ENCODE measurements at regions not wholly inside any gene's neighbourhood (a gene's known extent, or its start where the extent isn't known, plus 50 kb on each side); places are given as distances from the start of the nearest gene placed in this dataset.

- H3K4me1 ChIP-seq (ENCODE audit: insufficient read depth, low read length, poor library complexity, severe bottlenecking) = peaks cover 20% of the 10 kb centered on the region
- H4K20me1 ChIP-seq (ENCODE audit: insufficient read depth, low read length, poor library complexity, severe bottlenecking) = no peaks in the 10 kb centered on the region
- no peaks in the 10 kb centered on the region for H3K27me3 ChIP-seq (ENCODE audit: insufficient read depth, low read length, poor library complexity, severe bottlenecking)
- no peaks in the 10 kb centered on the region for H3K9me2 ChIP-seq (replicated peaks; ENCODE audit: low read depth, low read length)
- no peak overlapping the region for H3K4me3 ChIP-seq (ENCODE audit: low read length, poor library complexity, severe bottlenecking)
- no peak overlapping the region for H2AFZ ChIP-seq (ENCODE audit: low read length)
- peak overlapping the region; percentile 46 for H3K4me2 ChIP-seq (ENCODE audit: low read depth, low read length, poor library complexity, severe bottlenecking)
- H3F3A ChIP-seq (ENCODE audit: low read depth) = no peaks in the 10 kb centered on the region
- H3K9me3 ChIP-seq (ENCODE audit: insufficient read depth, low read depth, low read length) = no peaks in the 10 kb centered on the region
- H3K9ac ChIP-seq (ENCODE audit: low read depth, low read length, poor library complexity, severe bottlenecking) = no peak overlapping the region
- no peaks in the 10 kb centered on the region for H3K36me3 ChIP-seq (ENCODE audit: insufficient read depth, low read length)
- H3K79me2 ChIP-seq (ENCODE audit: insufficient read depth, low read length) = no peaks in the 10 kb centered on the region
- TF ChIP-seq EZH2phosphoT487 (IDR thresholded peaks at IDR 0.05; ENCODE audit: borderline replicate concordance) (no peak), CTCF (conservative IDR thresholded peaks at IDR 0.05; ENCODE audit: low read length) (no peak)
Measured at GRCh38 chr1:230506451-230506850, 80.3 kb upstream of the PGBD5 start.

GRCh38 chr1:230504310-230504709 is 78.2 kb upstream of the PGBD5 start:
- H3K9ac ChIP-seq (ENCODE audit: low read depth, low read length, poor library complexity, severe bottlenecking) = no peak overlapping the region
- no peaks in the 10 kb centered on the region for H3K36me3 ChIP-seq (ENCODE audit: insufficient read depth, low read length)
- H3F3A ChIP-seq (ENCODE audit: low read depth) = no peaks in the 10 kb centered on the region
- peaks cover 17% of the 10 kb centered on the region for H3K4me1 ChIP-seq (ENCODE audit: insufficient read depth, low read length, poor library complexity, severe bottlenecking)
- H3K9me2 ChIP-seq (replicated peaks; ENCODE audit: low read depth, low read length) = no peaks in the 10 kb centered on the region
- H3K9me3 ChIP-seq (ENCODE audit: insufficient read depth, low read depth, low read length) = no peaks in the 10 kb centered on the region
- no peak overlapping the region for H2AFZ ChIP-seq (ENCODE audit: low read length)
- no peak overlapping the region for H3K4me3 ChIP-seq (ENCODE audit: low read length, poor library complexity, severe bottlenecking)
- TF ChIP-seq EZH2phosphoT487 (IDR thresholded peaks at IDR 0.05; ENCODE audit: borderline replicate concordance) = no peak
- TF ChIP-seq CTCF (conservative IDR thresholded peaks at IDR 0.05; ENCODE audit: low read length) = no peak
- H3K27me3 ChIP-seq (ENCODE audit: insufficient read depth, low read length, poor library complexity, severe bottlenecking) = no peaks in the 10 kb centered on the region
- H4K20me1 ChIP-seq (ENCODE audit: insufficient read depth, low read length, poor library complexity, severe bottlenecking) = no peaks in the 10 kb centered on the region
- no peaks in the 10 kb centered on the region for H3K79me2 ChIP-seq (ENCODE audit: insufficient read depth, low read length)
- H3K4me2 ChIP-seq (ENCODE audit: low read depth, low read length, poor library complexity, severe bottlenecking) = no peak overlapping the region

GRCh38 chr1:230503726-230504125 is 77.6 kb upstream of the PGBD5 start:
- Histone ChIP-seq H3K4me3 (ENCODE audit: low read length, poor library complexity, severe bottlenecking) (no peak overlapping the region), H3K27me3 (ENCODE audit: insufficient read depth, low read length, poor library complexity, severe bottlenecking) (no peaks in the 10 kb centered on the region), H3K9me3 (ENCODE audit: insufficient read depth, low read depth, low read length) (no peaks in the 10 kb centered on the region), H3F3A (ENCODE audit: low read depth) (no peaks in the 10 kb centered on the region), H3K79me2 (ENCODE audit: insufficient read depth, low read length) (no peaks in the 10 kb centered on the region), H4K20me1 (ENCODE audit: insufficient read depth, low read length, poor library complexity, severe bottlenecking) (no peaks in the 10 kb centered on the region), H2AFZ (ENCODE audit: low read length) (no peak overlapping the region), H3K9me2 (replicated peaks; ENCODE audit: low read depth, low read length) (no peaks in the 10 kb centered on the region), H3K4me2 (ENCODE audit: low read depth, low read length, poor library complexity, severe bottlenecking) (no peak overlapping the region), H3K4me1 (ENCODE audit: insufficient read depth, low read length, poor library complexity, severe bottlenecking) (peaks cover 17% of the 10 kb centered on the region), H3K9ac (ENCODE audit: low read depth, low read length, poor library complexity, severe bottlenecking) (no peak overlapping the region), H3K36me3 (ENCODE audit: insufficient read depth, low read length) (no peaks in the 10 kb centered on the region)
- TF ChIP-seq CTCF (conservative IDR thresholded peaks at IDR 0.05; ENCODE audit: low read length) (no peak), EZH2phosphoT487 (IDR thresholded peaks at IDR 0.05; ENCODE audit: borderline replicate concordance) (no peak)

Measured in Loucy (cell line).